Activated T-cell treated with anti-CD3 and anti-CD28 coated beads for 48 hours (primary cell): ENCODE measurements at regions not wholly inside any gene's neighbourhood (a gene's known extent, or its start where the extent isn't known, plus 50 kb on each side); places are given as distances from the start of the nearest gene placed in this dataset.

Source experiments
- DNase-seq: peaks from one replicate; pipeline ENCODE4 v3.0.0-alpha.2; 2020; ENCODE audit warnings: low read depth

GRCh38 chr13:61030445-61030844 lies 385.2 kb downstream of the PCDH20 start:
- no peak for DNase-seq

GRCh38 chr13:61029064-61029463 lies 386.6 kb downstream of the PCDH20 start:
- DNase-seq = no peak

- DNase-seq = no peak
Measured at GRCh38 chr13:61024046-61024445, 391.6 kb downstream of the PCDH20 start.

GRCh38 chr13:61021838-61022237 lies 393.8 kb downstream of the PCDH20 start:
- no peak for DNase-seq

- no peak for DNase-seq
Measured at GRCh38 chr13:61013796-61014195, 401.9 kb downstream of the PCDH20 start.

- DNase-seq = no peak
Measured at GRCh38 chr13:61010358-61010757, 405.3 kb downstream of the PCDH20 start.

GRCh38 chr13:61002686-61003085 lies 413.0 kb downstream of the PCDH20 start:
- no peak for DNase-seq

GRCh38 chr13:60990032-60990733 lies 425.5 kb downstream of the PCDH20 start:
- DNase-seq = no peak

GRCh38 chr13:60986301-60986700 lies 429.3 kb downstream of the PCDH20 start:
- DNase-seq = no peak

GRCh38 chr13:60981407-60981806 lies 434.2 kb downstream of the PCDH20 start:
- no peak for DNase-seq

GRCh38 chr13:60976367-60976766 lies 439.3 kb downstream of the PCDH20 start:
- no peak for DNase-seq

GRCh38 chr13:60974296-60974695 lies 441.4 kb downstream of the PCDH20 start:
- DNase-seq = no peak

GRCh38 chr13:60973529-60973928 lies 442.1 kb downstream of the PCDH20 start:
- no peak for DNase-seq

- DNase-seq = no peak
Measured at GRCh38 chr13:60970736-60971135, 444.9 kb downstream of the PCDH20 start.

GRCh38 chr13:60969656-60970055 lies 446.0 kb downstream of the PCDH20 start:
- no peak for DNase-seq

- DNase-seq = no peak
Measured at GRCh38 chr13:60959427-60959826, 456.2 kb downstream of the PCDH20 start.

GRCh38 chr13:60957816-60958215 lies 457.8 kb downstream of the PCDH20 start:
- no peak for DNase-seq

- DNase-seq = no peak
Measured at GRCh38 chr13:60945396-60945795, 470.3 kb downstream of the PCDH20 start.

- no peak for DNase-seq
Measured at GRCh38 chr13:60944863-60945262, 470.8 kb downstream of the PCDH20 start.

- no peak for DNase-seq
Measured at GRCh38 chr13:60944016-60944415, 471.6 kb downstream of the PCDH20 start.

- no peak for DNase-seq
Measured at GRCh38 chr13:60936281-60936680, 479.4 kb downstream of the PCDH20 start.

- no peak for DNase-seq
Measured at GRCh38 chr13:60933638-60934037, 482.0 kb downstream of the PCDH20 start.

GRCh38 chr13:60931858-60932546 lies 483.6 kb downstream of the PCDH20 start:
- DNase-seq = no peak

- no peak for DNase-seq
Measured at GRCh38 chr13:60925686-60926085, 490.0 kb downstream of the PCDH20 start.
